ENCODE measurements at regions not wholly inside any gene's neighbourhood (a gene's known extent, or its start where the extent isn't known, plus 50 kb on each side); places are given as distances from the start of the nearest gene placed in this dataset.

- no peak for DNase-seq
Observed at GRCh38 chrX:39716802-39717540, 380.8 kb downstream of the BCOR start.

GRCh38 chrX:39718981-39719380 is 378.8 kb downstream of the BCOR start:
- DNase-seq = no peak

DNA sequence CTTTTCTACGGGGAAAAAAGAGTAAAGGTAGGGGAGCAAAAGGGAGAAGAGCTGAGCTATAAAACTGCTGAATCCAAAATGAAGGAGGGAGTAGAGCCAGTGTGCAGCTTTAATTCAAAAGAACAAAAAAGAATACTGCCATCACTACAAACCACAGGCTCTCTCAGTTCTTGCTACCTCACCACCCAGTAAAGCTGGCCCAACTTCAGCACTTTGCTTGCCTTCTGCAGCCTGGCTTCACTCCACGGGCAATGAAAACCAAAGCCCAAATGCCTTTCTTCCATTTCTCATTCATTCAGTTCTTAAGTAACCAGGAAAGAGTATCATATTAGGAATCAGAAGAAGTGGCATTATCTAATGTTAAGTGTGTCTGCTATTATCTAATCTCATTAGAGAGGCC is 376.8 kb downstream of the BCOR start:
- DNase-seq = no peak

DNA sequence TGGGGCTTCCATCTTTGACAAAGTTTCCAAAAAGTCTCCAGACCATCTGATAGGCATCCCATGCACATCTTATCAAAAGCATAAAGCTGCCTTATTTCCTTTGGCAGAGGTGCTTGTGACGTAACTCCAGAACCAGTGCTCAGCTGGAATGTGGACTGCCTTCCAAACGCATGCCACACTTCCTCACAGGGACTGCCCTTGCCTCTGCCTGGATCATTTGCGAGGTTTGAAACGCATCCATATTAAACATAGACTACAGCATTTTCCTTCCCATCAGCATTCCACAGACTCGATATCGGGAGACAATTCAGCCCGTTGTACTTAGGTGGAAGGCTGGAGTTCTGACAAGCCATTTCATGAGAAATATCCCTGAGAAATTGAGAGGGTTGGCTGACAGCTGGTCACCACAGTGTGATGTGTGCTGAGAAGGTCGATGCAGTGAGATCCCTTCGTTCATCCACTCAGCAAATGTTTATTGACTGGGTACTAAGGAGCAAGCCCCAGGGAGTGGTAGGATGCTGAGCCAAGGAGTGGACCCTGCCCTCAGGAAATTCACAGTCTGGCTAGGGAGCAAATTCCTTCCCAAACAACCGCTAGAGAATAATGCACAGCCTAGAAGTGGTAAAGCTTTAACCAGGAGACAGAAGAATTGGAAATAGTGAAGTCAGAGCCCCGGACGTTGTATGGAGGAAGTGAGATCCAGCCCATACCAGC is 376.0 kb downstream of the BCOR start:
- no peak for DNase-seq

GRCh38 chrX:39724544-39724943 is 373.2 kb downstream of the BCOR start:
- no peak for DNase-seq

DNA sequence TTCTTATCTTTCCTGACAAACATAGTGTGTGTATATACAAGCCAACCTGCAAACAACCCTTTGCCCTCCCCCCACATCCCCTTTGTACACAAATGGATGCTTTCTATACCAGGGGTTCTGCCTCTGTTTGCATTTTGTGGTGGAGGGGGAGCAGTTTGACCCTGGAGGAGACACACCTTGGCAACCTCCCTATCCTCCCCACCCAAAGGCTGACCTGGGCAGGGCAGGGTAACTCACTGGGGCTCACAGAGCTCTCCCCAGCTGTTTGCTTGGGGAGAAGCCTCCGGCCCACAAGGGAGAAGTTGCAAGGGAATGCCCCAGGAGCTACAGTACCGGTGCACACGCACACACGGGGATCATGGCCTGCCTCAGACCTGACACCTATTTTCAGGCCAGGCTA is 372.6 kb downstream of the BCOR start:
- DNase-seq = no peak

DNA sequence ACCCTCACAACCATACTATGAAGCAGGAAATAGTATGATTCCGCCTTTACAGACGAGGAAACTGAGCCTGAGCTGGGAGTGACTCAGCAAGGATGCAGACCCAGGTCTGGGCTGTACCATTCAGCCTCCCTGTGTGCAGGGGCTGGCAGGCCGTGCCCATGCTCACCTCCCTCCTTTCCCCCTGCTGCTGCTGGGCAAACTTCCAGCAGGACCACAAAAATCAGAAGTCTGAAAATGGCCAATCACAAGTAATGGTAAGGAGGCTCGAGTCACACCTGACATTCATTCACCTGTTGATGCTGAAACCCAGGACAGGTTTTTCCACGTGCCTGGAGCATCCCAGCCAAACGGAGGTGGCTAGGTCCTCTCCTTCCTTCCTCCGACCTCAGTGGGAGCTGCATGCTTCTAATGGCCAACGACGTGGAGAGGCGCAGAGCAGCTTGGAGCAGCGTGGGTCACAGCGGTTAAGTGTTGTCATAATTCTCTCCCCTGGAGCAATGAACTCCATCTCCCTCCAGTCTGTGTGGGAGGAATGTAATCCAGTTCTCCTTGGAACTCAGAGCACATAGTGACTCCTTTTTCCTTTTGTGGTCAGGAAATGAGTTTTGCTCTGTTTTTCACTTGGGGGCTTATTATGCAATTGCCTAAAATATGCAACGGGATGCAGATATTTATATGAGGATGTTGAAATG is 371.7 kb downstream of the BCOR start:
- peak; percentile 35 for DNase-seq

DNA sequence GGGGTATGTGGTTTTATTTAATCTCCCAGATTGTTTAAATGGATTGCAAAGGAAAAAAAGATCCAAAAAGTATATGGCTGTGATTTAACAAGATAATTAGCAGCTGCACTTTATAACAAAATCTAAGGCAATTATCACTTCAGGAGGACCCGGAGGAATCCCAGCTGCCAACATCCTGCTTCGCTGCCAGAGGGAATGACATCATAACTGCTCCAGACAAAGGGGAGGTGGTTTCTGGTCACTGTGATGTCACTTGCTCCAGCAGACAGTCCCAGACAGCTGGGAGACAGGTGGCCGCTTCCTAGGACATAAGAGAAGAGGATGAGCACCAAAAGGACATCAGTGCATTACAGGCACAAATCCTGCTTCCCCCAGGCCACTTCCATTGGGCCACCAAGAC is 371.0 kb downstream of the BCOR start:
- DNase-seq = peak; percentile 89

DNA sequence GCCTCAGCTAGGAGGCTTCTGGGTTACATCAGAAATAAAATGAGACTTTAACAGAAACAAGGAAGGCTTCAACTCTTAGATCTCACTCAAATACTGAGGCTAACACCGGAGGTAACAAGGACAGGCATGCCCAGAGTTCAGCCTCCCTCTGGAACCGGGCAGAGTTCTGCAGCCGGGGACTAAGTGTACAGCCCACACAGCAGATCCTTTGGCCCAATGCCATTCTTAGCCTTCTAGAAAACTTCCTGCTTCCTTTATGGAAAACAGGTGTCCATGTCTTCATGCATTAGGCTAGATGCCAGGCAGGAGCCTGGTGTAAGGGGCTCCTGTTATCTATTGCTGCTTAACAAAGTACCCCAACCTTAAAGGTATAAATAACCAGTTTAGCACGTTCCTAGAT is 369.7 kb downstream of the BCOR start:
- peak; percentile 73 for DNase-seq

DNA sequence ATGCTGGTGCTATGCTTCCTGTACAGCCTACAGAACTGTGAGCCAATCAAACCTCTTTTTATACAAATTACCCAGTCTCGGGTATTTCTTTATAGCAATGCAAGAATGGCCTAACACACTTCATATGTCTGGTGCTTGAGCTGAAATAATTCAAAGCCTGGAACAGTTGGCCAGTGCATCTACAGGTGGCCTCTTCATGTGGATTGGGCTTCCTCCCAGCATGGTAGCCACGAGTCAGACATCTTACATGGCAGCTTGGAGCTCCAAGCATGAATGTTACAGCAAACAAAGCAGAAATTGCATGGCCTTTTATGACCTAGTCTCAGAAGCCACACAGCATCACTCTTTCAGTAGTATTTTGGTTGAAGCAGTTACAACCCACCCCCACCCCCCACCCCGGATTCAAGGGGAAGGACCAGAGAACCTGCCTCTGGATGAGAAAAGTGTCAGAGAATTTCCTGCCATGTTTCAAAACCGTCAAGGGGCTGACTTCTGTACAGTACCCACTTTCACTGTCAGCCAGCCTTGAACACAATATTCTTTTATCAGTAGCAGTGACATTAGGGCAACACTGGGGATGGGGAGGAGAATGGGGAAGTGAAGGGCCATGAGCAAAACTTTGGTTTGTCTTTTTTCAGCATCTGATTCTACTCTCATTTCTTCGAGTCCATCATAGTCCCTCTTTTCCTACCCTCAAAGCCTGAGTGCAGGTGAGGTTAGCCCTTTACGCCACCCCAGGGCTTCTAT is 368.7 kb downstream of the BCOR start:
- no peak for DNase-seq

DNA sequence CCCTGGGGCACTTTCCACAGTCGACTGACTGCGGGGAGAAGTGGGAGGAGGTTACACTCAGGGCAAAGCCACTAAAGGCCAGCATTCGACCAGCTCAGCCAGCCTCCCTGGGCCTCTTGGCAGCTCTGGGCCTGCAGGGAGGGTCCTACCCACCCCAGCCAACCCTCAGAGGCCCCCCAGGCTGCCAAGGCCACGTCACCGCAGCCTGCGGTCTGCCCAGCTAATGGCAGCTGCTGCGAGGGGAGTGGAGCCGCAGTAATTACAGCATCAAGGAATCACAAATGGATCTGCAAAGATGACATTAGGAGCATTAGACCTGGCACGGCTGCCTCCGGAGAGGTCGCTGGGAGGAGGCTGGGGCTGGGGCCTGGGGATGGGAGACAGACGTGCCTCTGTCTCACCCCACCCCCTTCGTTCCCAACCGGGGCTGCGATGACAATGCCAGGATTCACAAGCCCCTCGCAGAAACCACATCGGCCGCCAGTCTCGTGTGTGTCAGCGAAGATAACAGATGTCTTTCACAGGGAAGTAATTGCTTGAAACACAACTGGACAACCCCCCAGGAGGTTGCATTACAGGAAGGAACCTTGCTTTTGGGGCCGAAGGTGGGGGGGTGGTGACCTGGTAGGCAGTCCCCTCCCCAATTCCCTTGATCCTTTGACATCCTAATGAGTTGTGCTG is 367.6 kb downstream of the BCOR start:
- peak; percentile 77 for DNase-seq

- DNase-seq = peak; percentile 80
Observed at GRCh38 chrX:39730662-39731329, 367.0 kb downstream of the BCOR start.

DNA sequence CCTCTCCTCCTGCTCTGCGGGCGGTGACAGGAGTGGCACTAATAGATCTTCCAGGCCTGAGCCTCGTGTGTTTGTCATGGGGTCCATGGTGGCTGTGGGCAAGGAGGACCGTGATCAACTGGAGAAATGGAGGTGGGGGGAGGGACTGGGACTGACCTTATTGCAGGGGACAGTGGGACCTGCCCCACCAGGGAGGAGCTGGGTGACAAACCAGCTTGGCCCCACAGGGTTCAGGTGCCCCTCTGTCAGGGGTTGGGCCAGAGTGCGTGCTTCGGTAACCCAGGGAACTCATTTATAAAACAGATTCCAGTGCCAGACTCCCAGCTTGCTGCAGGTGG is 366.5 kb downstream of the BCOR start:
- no peak for DNase-seq

DNA sequence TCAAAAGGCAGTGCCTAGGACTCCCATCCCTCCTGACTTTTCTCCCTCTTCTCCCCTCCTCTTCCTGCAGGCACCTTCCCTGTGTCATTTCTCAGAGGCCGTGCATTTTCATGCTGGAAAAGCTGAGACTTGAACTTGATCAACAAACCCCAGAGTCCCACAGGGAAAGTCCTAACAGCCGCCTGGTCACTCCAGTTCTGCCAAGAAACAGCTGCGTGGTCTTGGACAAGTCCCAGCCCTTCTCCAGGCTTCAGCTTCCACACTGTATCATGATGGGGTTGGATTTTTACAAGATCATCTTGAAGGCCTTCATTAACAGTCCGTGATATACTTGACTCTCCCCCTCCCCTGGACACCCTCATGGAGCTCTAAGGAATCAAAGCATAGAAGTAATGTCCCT is 366.0 kb downstream of the BCOR start:
- DNase-seq = peak; percentile 69

GRCh38 chrX:39733745-39734144 is 364.0 kb downstream of the BCOR start:
- no peak for DNase-seq

- no peak for DNase-seq
Observed at GRCh38 chrX:39734174-39734776, 363.5 kb downstream of the BCOR start.

GRCh38 chrX:39736216-39737211 is 361.2 kb downstream of the BCOR start:
- peak; percentile 61 for DNase-seq

DNA sequence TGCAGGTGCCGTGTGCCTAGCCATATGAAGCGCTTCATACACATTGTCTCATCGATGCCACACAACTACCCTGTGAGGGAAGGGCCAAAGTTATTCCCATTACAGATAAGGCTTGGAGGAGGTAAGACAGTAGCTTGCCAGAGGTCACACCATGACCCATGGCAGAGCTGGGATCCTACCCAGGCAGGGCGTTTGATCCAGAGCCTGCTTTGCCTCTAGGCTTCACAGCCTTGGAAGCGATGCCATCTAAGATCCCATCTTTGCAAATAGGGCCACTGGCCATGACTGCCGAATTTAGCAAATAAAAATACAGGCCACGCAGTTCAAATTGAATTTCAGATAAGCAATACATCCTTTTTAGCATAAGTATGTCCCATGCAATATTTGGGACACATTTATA is 358.2 kb downstream of the BCOR start:
- no peak for DNase-seq

DNA sequence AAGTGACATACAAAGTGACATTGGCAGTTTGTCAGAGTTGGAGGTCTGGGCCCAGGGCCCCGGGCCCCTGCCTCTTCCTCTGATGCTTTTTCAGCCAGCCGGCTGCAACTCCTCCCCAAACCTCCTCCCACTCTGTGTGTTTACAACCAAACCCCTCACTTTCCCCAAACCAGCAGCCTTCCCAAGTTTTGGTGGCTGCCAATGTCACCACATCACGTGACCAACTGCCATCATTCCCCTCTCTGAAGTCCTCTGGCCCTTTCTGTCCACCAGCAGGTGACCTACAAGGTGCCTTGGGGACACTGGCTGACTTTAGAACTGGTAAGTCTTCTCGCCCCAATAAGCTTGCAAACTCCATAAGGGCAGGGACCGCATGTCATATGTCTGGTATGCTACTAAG is 357.7 kb downstream of the BCOR start:
- no peak for DNase-seq

DNA sequence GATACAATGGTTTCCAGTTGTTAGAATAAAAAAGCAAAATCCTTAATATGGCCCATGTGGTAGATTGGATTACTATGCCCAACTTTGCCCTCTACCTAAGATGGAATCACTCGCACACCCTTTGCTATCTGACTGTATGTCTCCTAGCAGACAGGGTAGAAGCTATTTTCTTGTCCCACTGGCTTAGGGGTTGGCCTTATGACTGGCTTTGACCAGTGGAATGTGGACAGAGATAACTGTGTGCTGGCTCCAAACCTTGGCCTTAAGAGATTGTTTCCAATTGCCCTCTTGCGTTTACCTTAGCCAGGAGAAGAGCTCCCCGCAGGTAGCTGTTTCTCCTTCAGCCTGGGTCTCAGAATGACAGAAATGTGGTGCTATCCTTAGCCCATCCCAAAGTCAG is 355.9 kb downstream of the BCOR start:
- no peak for DNase-seq

Measured in tongue (tissue), 1 donor.